Muscle of back (tissue), 3 donors: ENCODE measurements at regions not wholly inside any gene's neighbourhood (a gene's known extent, or its start where the extent isn't known, plus 50 kb on each side); places are given as distances from the start of the nearest gene placed in this dataset.
"Not testable (repeated sequence)": the region's sequence is repeated elsewhere in the genome, so short reads cannot be mapped to it uniquely, and the experiment has no call there.

Experiments
- DNase-seq, 3 donors: peaks; one replicate each; pipeline versions ENCODE4 v3.0.0 to v3.0.0-alpha.2; 2013

- no peak for DNase-seq
These were observed 145.1 kb downstream of the LCA5 start for GRCh38 chr6:79392094-79392493.

GRCh38 chr6:79391480-79391879 is 145.8 kb downstream of the LCA5 start:
- DNase-seq: no peak

GRCh38 chr6:79385893-79386292 is 151.3 kb downstream of the LCA5 start:
- DNase-seq: no peak

GRCh38 chr6:79385333-79385732 is 150.9 kb upstream of the HMGN3 start:
- DNase-seq: no peak

- DNase-seq: no peak
These were observed 150.4 kb upstream of the HMGN3 start for GRCh38 chr6:79384845-79385244.

GRCh38 chr6:79378957-79379356 is 144.5 kb upstream of the HMGN3 start:
- DNase-seq: no peak

- no peak for DNase-seq
These were observed 143.4 kb upstream of the HMGN3 start for GRCh38 chr6:79377888-79378348.

GRCh38 chr6:79377047-79377446 is 142.6 kb upstream of the HMGN3 start:
- DNase-seq: no peak

GRCh38 chr6:79375635-79376337 is 141.3 kb upstream of the HMGN3 start:
- DNase-seq: peak in 1 of 3 donors; percentile 10

- DNase-seq: no peak
These were observed 139.8 kb upstream of the HMGN3 start for GRCh38 chr6:79374308-79374707.

GRCh38 chr6:79373880-79374279 is 139.4 kb upstream of the HMGN3 start:
- no peak for DNase-seq

GRCh38 chr6:79373246-79373645 is 138.8 kb upstream of the HMGN3 start:
- no peak for DNase-seq

GRCh38 chr6:79372757-79373156 is 138.3 kb upstream of the HMGN3 start:
- no peak for DNase-seq

- DNase-seq: no peak
These were observed 134.5 kb upstream of the HMGN3 start for GRCh38 chr6:79369026-79369425.

- DNase-seq: not testable (repeated sequence)
These were observed 129.0 kb upstream of the HMGN3 start for GRCh38 chr6:79363441-79363840.

GRCh38 chr6:79361074-79361473 is 126.6 kb upstream of the HMGN3 start:
- not testable (repeated sequence) for DNase-seq

GRCh38 chr6:79353226-79353625 is 118.7 kb upstream of the HMGN3 start:
- no peak for DNase-seq

- DNase-seq: no peak
These were observed 104.0 kb upstream of the HMGN3 start for GRCh38 chr6:79338493-79338892.

- no peak for DNase-seq
These were observed 100.7 kb upstream of the HMGN3 start for GRCh38 chr6:79335133-79335674.

- DNase-seq: peak in 1 of 3 donors; percentile 5
These were observed 100.2 kb upstream of the HMGN3 start for GRCh38 chr6:79334674-79335073.

- no peak for DNase-seq
These were observed 96.2 kb upstream of the HMGN3 start for GRCh38 chr6:79330704-79331103.

GRCh38 chr6:79313254-79313653 is 78.8 kb upstream of the HMGN3 start:
- no peak for DNase-seq

GRCh38 chr6:79307321-79308036 is 73.0 kb upstream of the HMGN3 start:
- no peak for DNase-seq
